Stimulated activated CD4-positive, alpha-beta T cell treated with anti-CD3 and anti-CD28 coated beads, TNF-alpha, amount 100 ng/mL, for 48 hours (primary cell): ENCODE measurements at regions not wholly inside any gene's neighbourhood (a gene's known extent, or its start where the extent isn't known, plus 50 kb on each side); places are given as distances from the start of the nearest gene placed in this dataset.

Experiments
- DNase-seq, 3 donors: peaks; one replicate each; pipeline ENCODE4 v3.0.0-alpha.2; 2020; ENCODE audit warnings: low read depth in 3 of 3

DNA sequence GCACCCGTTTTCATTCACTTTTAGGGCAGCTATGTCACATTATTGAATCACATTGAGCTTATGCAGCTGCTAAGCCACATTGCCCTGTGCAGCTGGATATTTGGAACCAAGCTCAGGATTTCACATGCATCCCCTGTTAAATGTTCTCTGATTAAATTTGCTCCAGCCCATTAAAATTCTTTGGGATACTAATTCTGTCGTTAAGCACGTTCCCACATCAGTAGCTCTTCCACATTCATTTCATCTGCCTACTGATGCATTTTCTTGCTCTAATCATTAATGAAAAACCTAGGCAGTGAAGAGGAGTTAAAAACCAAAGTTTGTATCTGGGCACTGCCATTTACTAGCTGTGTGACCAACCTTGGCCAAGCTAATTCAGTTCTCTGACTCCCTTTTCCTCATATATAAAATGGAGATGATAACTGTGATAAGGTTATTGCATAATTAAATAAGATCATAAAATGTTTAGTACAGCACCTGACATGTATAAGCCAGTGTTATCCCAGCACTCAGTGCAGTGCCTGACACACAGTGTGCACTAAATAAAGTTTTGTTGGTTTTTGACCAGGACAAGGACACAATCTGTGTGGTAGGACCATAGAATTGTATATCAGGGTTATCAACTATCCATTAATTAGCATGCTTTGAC, 222.2 kb upstream of the ATP11B start:
- DNase-seq = no peak

DNA sequence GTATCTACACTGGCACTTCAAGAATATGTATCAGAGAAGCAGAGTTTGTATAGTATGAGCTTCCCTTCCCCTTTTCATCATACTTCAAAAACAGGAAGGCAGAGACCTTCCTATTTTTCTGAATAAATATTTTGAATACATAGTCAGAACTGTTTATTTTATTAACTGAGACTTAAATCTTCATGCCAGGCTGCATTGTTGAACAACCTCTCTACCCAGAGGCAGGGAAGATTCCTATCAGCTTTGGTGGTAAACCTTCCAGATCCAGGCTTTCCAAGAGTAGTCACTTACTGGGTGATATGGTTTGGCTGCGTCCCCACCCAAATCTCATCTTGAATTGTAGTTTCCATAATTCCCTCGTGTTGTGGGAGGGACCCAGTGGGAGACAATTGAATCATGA, 217.4 kb upstream of the ATP11B start:
- DNase-seq = no peak

DNA sequence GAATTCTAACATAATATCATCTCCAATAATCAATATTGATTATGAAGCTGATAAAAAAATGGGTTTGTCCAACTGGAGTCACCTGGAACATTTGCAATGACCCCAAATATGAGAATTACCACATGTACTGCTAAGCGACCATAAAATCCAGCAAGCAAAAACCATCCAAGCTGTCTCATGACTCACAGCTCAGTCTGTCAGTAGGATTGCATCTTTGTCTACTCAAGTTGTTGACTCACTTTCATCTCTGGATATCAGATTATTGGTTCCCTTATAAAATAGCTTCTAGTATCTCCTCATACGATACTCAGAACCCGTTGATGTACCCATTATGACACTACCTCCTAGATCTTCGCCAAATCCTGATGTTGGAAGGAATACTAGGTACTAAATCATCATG, 209.8 kb upstream of the ATP11B start:
- no peak for DNase-seq

DNA sequence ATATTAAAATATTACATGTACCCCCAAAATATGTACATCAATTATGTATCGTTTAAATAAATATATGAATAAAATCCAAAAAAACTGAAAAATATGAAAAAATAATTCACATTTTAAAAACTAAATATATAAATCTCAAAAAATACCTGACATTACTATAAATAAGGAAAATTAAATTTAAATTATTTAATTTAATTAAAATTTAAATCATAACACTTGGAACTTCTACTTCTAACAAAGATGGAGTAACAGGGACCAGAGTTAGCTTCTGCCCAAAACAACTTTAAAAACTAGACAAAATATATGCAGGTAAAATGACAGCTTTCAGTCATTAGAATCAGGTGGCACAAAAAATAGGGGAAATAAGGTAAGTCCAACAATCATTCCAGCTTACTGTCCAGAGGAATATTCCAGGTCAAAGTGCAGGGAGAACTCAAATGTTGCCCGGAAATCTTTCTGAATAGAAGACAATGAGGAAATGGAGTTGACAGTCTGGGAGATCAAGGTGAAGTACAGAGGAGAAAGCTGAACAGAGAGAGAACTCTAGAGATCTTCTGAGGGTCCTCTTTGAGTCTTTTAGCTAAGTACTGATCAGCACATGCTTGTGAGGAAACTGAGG, 207.7 kb upstream of the ATP11B start:
- no peak for DNase-seq

DNA sequence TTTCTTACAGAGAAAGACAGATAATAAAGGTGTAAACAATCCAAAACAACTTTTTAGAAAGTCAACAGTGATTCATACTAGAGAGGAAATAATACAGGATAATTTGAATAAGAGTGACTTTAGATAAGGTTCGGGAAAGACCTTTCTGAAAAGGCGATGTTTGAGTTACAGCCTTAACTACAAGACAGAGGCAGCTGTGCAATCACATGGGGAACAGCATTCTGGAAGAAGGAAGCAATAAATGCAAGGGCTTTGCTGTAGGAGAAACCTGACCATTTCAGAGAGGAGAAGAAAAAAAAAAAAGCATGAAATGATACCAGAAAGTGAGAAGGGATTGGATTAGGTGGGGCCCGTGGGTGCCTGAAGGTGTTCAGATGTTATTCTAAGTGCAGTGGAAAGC, 200.6 kb upstream of the ATP11B start:
- DNase-seq = no peak

DNA sequence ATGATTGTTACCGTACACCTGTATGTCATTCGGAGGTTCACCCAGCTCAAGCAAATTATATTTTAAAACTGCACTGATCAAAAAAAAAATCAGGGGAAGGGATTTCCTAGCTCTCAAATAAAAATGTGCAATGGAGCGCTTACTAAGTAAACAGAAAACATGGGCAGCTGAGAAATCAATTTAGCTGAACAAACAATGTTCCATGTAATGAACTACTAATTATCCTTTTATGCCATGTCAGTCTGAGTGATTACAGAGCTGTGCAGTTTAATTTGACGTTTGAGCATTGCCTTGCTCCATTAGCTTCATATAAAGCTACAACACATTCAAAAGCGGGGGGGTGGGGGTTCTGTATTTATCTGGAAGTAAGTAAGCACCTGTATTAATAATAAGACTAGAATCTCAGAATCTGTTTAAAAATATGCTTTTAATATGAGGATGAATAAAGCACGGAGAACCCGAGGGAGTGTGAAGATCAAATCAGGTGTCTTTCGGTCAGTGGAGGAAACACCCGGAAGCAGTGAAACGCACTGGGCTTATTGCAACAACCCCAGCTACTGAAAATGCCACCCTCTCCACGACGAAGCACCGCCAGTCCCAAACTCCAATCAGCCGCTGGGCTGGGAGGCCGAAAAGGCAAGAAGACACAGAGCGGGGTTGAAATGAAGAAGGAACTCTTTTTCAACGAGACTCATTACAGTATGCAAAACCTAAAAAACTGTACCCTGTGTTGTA, 196.5 kb upstream of the ATP11B start:
- no peak for DNase-seq

DNA sequence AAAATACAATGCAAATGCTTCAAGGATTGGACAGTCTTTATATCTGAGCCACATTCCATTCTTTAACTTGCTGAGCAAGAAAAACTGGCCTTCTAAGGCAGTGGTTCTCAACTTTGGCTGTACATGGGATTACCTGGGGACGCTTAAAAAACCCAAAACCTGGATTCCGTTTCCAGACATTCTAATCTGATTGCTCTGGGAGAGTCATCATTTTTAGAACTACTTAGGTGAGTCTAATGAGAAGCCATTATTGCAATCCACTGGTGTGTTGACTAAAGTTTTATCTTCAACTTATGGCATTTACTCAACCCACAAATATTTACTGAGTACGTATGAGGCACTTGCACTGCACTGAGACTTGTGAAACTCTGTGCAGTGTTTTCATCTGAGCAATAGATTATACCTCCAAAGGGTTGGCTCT, 195.7 kb upstream of the ATP11B start:
- DNase-seq = no peak

DNA sequence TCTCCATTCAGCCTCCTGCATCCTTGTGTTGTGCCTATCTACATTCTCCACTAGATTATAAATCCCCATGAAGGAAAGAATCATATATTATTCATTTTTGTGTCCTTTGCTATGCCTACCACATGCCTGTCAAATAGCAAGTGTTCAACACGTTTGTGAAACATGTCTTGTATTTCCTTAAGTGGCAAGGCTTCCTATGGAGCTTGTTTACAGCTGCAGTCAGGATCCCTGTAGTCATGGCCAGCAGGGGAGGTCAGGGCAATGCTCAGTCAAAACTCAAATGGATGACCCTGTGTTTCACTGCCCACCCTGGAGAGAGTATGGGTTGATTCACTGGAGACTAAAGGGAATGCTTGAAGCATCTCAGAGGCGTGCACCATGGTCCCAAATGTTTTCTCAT, 191.7 kb upstream of the ATP11B start:
- DNase-seq = no peak

DNA sequence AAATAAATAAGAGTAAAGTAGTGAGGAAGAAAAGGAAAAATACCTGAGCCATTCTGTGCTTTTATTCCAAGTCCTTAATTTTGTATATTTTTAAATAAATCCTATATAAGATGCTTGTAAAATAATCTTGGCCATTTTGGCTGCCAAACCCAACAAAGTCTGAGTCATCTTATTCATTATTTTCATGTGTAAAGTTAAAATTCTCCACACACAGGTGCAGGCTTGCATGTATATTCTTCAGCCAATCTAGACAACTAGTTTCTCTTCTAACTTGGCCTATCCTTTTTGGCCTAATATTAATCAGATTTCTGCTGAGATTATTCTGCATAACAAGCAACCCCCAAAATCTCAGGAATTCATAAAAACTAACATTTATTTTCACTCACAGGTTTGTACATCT, 189.8 kb upstream of the ATP11B start:
- no peak for DNase-seq

DNA sequence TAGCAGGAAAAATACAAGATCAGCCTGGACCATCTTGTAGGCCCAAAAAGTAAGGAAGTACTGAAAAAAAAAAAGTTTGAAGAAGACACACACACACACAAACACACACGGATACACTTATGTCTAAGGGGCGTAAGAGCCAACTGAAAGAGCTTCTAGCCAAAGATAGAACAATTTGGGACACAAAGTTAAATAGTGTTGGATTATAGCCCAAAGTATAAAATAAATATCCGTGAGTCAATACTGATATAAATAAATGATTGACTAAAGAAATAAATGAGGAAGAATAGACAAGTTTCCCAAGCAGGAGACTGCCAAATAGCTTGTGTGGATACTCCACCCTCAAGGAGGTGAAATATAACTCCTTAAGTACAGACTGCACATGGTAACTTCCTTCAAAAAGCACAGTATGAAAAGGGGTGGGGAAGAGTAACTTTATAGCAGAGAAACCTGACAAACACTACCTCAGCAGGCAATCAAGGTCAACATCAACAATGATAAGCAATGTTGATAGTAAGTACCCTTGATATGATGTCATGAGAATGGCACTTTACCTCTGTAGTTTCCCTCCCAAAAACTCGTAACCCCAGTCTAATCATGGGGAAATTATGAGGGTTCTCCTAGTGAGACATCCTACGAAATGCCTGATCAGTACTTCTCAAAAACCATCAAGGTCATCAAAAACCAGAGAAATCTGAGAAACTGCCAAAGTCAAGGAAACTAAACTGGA, 187.3 kb upstream of the ATP11B start:
- DNase-seq = no peak

DNA sequence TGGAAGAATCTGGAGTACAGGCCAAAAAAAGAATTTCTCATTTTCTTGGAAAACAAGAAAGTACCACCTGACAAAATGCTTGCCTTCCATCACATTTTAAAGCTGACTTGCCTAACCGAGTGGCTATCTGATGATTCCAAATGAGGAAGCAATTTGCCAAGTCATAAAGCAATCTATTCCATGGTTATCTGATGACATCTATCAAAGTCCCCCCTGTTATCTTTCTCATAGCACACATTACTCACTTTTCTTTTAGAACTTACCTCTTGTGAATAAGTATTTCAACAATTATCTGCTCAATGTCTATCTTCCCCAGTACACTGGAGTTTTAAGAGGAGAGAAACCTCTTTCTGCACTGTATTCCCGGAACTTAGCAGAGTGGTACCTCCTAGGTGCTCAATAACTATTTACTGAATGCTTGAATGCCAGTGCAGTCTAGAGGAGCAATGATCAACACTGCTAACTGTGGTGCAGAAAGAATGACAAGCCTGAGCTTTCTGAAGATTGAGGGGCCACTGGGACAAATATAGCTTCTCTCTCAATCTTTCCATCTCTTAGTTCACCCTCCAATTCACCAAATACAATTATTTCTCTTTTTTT, 186.3 kb upstream of the ATP11B start:
- DNase-seq = no peak

DNA sequence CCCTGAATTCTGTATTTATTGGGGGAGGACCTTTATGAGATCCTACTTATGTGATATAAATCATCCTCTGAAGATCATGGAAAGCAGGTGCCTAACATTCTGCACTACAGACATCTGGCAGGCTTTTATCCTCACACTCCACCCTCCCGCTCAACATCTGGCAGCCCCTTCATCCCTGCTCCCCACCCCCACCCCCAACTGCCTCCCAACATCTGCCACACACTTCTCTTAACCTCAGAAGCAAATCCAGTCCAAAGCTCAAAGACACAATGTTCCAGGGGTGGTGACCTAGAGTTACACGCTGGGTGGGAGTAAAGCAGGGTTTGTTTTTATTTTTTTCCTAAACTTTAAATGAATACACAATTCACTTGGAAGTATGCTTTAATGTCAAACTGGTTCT, 184.5 kb upstream of the ATP11B start:
- no peak for DNase-seq

DNA sequence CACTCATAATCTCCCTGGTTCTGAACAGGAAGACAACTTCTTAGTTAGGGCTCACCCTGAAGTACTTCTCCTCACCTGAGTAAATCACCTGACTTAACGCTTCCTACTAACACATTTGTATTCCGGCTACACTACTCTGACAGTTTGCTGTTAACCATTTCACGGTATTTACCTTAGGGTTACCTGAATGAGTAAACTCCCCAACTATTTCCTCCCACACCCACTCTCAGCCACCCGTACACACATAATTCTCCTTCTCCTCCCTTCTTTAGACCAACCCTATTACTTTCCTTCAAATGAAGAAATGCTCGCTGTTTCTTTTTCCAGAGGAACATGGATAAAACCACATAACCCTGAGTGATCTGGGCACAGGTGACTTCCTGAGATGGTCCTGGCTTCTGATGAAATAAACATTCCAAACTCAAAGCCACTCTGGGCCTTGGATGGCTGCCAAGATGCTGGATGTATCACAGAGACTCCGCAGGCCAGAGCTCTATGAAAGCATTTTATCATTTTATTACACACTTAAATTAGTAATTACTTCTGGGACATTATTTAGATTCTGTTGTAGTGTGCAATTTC, 183.6 kb upstream of the ATP11B start:
- DNase-seq = no peak

DNA sequence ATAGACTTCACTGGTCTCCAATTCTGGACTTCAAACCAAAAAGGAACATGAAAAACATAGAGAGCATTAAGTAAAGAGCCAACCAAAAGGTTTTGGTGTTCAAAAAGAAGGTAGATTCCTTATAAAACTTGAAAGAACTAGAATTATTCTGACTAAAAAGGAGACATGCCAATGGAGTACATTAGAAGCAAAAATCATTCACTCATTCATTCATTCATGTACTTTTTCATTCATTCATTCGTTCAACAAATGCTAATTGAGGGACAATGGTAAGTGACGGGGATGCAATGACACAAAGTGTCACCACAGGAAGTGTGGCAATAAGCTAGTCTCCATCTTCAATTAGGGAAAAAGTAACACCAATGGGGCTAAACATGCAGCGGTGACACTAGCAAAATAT, 181.0 kb upstream of the ATP11B start:
- DNase-seq = no peak

DNA sequence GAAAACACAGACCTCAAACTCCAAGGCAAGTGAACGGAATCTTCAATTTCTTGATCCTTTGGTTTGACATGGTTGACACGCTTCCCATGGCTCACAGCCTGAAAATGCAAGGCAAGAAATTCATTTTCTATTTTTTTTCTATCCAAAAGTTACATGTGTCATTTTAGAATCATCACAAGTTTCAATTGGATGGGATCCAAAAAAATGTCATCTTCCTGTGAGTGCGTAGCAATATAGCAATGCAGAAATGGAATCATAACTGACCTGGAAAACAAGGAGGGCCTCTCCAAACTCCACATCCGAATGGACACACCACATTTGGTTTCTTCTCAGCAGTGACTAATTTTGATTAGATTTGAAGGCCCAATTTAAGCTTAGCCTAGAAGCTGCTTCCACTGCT, 175.8 kb upstream of the ATP11B start:
- no peak for DNase-seq

DNA sequence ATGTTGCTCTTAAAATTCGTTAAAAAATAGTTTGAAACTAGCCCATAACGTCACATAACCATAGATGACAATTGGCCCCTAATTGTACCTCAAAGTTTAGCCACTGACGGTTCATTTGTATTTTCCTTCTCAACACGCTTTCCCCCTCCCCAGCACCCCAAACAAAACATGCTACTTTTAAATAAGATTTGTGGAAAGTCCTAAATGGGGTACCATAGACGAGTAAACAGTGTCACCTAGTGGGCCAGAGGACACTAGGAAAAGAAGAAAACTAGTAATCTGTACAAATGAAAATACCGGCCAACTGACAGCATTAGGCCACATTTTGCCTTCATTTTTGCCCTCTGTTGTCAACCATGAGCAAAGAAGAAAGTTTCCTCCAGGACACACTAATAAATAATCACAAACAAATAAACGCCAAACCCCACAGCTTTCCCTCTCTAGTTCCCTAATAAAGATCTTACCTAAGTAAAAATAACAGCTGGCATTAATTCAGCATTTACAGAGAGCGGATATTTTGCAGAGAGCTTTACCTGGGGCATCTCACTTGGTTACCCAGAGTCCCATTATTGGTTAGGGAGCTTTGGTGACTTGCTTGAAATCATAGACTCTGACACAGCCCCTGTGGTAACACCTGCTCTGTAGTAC, 175.1 kb upstream of the ATP11B start:
- no peak for DNase-seq

DNA sequence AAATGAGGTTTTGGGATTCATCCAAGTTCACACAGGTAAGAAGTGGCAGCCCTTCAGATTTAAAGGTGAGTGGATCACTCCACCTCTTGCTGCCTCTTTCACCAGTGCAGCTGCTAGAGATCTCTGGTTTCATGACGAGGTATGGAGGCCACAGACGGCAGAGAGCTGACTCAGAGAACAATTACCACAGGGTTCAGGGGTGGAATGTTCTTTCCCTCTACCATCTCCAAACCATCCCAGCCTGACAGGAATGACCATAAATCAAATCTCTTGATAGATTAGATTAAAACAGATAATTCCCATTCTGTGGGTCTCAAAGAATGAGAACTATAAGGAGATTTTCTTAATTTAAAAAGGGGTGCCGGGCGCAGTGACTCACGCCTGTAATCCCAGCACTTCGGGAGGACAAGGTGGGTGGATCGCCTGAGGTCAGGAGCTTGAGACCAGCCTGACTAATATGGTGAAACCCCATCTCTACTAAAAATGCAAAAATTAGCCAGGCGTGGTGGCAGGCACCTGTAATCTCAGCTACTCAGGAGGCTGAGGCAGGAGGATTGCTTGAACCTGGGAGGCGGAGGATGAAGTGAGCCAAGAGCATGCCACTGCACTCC, 174.2 kb upstream of the ATP11B start:
- no peak for DNase-seq

DNA sequence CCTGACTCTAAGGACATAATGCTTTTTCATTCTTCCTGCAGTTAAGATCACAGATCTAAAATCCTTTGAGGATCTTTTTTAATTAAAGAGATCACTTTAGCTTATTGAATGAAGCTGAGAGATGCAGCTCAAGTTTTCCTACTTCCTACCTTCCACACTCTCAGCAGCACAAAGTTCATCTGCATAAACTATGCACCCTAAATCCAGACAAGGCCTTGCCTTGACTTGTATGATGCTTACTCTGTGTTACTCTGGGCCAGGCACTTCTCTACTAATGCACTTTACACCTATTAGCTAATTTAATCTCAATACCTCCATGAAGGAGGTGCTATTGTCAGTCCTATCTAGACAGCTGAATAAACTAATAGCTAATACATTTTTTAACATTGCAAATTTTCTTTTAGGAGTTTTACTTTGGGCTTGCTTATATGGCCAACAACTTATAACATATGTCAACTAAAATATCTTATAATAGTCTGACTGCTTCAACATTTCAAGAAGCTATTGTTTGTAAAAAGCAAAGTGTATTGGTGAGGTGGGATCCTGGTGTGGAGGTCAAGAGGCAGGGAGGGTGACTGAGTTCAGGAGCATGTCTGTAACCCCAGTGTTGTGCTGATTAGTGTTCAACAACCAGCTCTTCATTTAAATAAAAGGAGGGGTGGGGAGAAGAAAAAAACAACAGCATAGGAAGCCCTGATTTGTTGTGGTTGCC, 172.4 kb upstream of the ATP11B start:
- DNase-seq = no peak

DNA sequence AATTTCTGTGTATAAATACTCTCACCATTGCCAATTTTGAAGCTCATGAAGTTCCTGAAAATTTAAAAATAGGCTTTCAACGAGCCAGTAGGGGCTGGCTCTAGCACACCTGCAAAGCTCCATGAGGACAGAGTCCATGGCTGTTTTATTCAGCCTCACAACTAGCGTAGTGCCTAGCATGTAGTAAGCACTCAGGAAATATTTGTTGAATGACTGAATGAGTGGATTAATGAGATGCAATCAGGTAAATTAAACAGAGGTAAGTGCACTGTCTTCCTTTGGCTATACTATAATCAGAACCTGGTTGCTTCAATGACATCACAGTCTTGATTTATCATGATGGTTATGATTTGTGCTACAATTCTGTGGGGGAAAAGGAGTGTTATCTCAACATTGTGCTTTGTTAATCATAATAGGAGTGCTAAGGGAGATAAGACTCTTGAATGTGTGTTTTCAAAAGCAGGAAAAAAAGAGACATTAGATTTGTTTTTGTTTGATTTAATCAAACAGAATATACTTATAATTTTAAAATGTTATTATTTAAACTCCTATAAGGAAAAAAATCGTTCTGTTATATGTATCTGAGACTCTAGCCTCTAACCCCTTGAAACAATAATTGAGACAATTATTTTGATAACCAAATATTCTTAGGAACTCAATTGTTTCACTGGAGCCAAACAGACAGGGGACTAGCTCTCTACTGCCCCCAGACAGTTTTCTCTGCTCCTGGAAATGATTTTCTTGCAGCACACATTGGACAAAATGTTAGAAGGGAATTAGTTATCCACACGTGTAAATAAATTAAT, 171.7 kb upstream of the ATP11B start:
- no peak for DNase-seq

DNA sequence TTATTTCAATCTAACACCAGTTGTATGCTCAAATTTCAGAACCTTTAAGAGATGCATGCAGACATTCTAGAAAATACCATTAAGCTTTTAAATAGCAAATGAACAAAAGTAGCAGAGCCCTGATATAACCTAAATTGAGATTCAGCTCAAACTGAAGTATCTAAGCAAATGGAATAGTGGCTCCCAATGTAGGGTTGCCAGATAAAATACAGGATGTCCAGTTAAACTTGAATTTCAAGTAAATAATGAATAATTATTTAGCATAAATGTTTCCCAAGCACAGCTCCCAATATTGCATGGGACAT, 171.1 kb upstream of the ATP11B start:
- no peak for DNase-seq
